ENCODE measurements at regions not wholly inside any gene's neighbourhood (a gene's known extent, or its start where the extent isn't known, plus 50 kb on each side); places are given as distances from the start of the nearest gene placed in this dataset.

- ChIA-PET CTCF (no interaction called here), POLR2A (no interaction called here)
- no peak for ATAC-seq
- Histone ChIP-seq H3K4me1 (peaks cover 8% of the 10 kb centered on the region), H3K4me2 (no peak overlapping the region), H3K4me3 (no peak overlapping the region), H3K9me3 (peaks cover 9% of the 10 kb centered on the region; the same call in 1 of the 3 replicates), H3K27ac (no peak overlapping the region)
- TF ChIP-seq GATA3 (IDR thresholded peaks at IDR 0.05; ENCODE audit: borderline replicate concordance) (no peak), HDAC2 (IDR thresholded peaks at IDR 0.05) (no peak), JUN (IDR thresholded peaks at IDR 0.05) (no peak), BCL3 (IDR thresholded peaks at IDR 0.05) (no peak), CBX2 (IDR thresholded peaks at IDR 0.05; ENCODE audit: borderline replicate concordance, low read depth) (no peak), KDM1A (IDR thresholded peaks at IDR 0.05; ENCODE audit: low read depth) (no peak), ZNF302 (CRISPR knock-in tag; IDR thresholded peaks at IDR 0.05) (no peak), FOSB (CRISPR knock-in tag; IDR thresholded peaks at IDR 0.05) (no peak), MAZ (IDR thresholded peaks at IDR 0.05; ENCODE audit: borderline replicate concordance, low read depth, low read length) (no peak), TP53 (CRISPR knock-in tag; IDR thresholded peaks at IDR 0.05) (no peak), RARB (CRISPR knock-in tag; IDR thresholded peaks at IDR 0.05) (no peak), E2F6 (IDR thresholded peaks at IDR 0.05; ENCODE audit: borderline replicate concordance, low read depth) (no peak), ZC3H11A (IDR thresholded peaks at IDR 0.05) (no peak)
- no peak for DNase-seq (ENCODE audit: low read depth in 1 of 2, low spot score in 1 of 2)
- 62% methylated on average over 3 of the region's 3 CpGs for WGBS (ENCODE audit: missing lambda C conversion rate)
- no peak for FAIRE-seq
Observed at GRCh38 chr6:22833191-22833590, 263.8 kb downstream of the HDGFL1 start.

- 72% methylated on average over 4 of the region's 4 CpGs for WGBS (ENCODE audit: missing lambda C conversion rate)
- peaks cover 10% of the 10 kb centered on the region; the same call in 1 of the 3 replicates for H3K9me3 ChIP-seq
- no peak for FAIRE-seq
- no peak for ATAC-seq
- peak in 1 of 2 experiments; percentile 15 for DNase-seq (ENCODE audit: low read depth in 1 of 2, low spot score in 1 of 2)
- H3K27ac ChIP-seq: no peak overlapping the region
- TF ChIP-seq EHF (CRISPR knock-in tag; IDR thresholded peaks at IDR 0.05) (no peak), MAFK (IDR thresholded peaks at IDR 0.05; ENCODE audit: partially characterized antibody) (no peak), RARB (CRISPR knock-in tag; IDR thresholded peaks at IDR 0.05) (no peak), ZC3H11A (IDR thresholded peaks at IDR 0.05) (no peak), RFX5 (IDR thresholded peaks at IDR 0.05) (no peak), RNF2 (IDR thresholded peaks at IDR 0.05; ENCODE audit: borderline replicate concordance, low read depth) (no peak), HOXB5 (CRISPR knock-in tag; IDR thresholded peaks at IDR 0.05) (no peak)
- CTCF ChIA-PET: no interaction called here
- POLR2A ChIA-PET: no interaction called here
- no peak overlapping the region for H3K4me3 ChIP-seq
- no peaks in the 10 kb centered on the region for H3K4me1 ChIP-seq
- H3K4me2 ChIP-seq: no peak overlapping the region
Observed at GRCh38 chr6:22838345-22838744, 269.0 kb downstream of the HDGFL1 start.

GRCh38 chr6:22845467-22845866 is 276.1 kb downstream of the HDGFL1 start:
- Histone ChIP-seq H3K4me2 (no peak overlapping the region), H3K4me1 (no peaks in the 10 kb centered on the region), H3K27ac (no peak overlapping the region), H3K4me3 (no peak overlapping the region), H3K9me3 (no peaks in the 10 kb centered on the region)
- ChIA-PET POLR2A (no interaction called here), CTCF (no interaction called here)
- ATAC-seq (no peak), DNase-seq (ENCODE audit: low read depth in 1 of 2, low spot score in 1 of 2) (no peak), FAIRE-seq (no peak)
- TF ChIP-seq ESRRA (IDR thresholded peaks at IDR 0.05; ENCODE audit: borderline replicate concordance, low read length) (no peak), E2F6 (IDR thresholded peaks at IDR 0.05; ENCODE audit: borderline replicate concordance, low read depth) (no peak), TFCP2L1 (CRISPR knock-in tag; IDR thresholded peaks at IDR 0.05) (no peak), HDAC2 (IDR thresholded peaks at IDR 0.05) (no peak), PHF8 (IDR thresholded peaks at IDR 0.05; ENCODE audit: borderline replicate concordance, low read depth) (no peak), KDM1A (IDR thresholded peaks at IDR 0.05; ENCODE audit: low read depth) (no peak), GATA3 (IDR thresholded peaks at IDR 0.05; ENCODE audit: borderline replicate concordance) (no peak), NFE2L2 (conservative IDR thresholded peaks at IDR 0.05; ENCODE audit: low read length) (no peak), RAD21 (conservative IDR thresholded peaks at IDR 0.05 in 1 of 2, IDR thresholded peaks at IDR 0.05 in 1 of 2) (no peak), REST (IDR thresholded peaks at IDR 0.05) (no peak), TP53 (CRISPR knock-in tag; IDR thresholded peaks at IDR 0.05) (no peak), HOXA7 (CRISPR knock-in tag; IDR thresholded peaks at IDR 0.05) (no peak), EHMT2 (IDR thresholded peaks at IDR 0.05; ENCODE audit: low read depth) (no peak), RFX5 (IDR thresholded peaks at IDR 0.05) (no peak)

Measured in A549 (cell line).